Liver (tissue), 3 donors: ENCODE measurements at regions not wholly inside any gene's neighbourhood (a gene's known extent, or its start where the extent isn't known, plus 50 kb on each side); places are given as distances from the start of the nearest gene placed in this dataset.
"Not testable (repeated sequence)": the region's sequence is repeated elsewhere in the genome, so short reads cannot be mapped to it uniquely, and the experiment has no call there.

ENCODE experiments used
- CTCF ChIP-seq: fragments of 150-350 bp; IDR thresholded peaks from 2 replicates; pipeline ENCODE4 v1.5.1; 2017; ENCODE audit warnings: improper control_type of control experiment, low read depth, low read length; ENCODE audit not compliant: missing input control
- GABPA ChIP-seq, 2 donors: IDR thresholded peaks in 1 of 2; conservative IDR thresholded peaks in 1 of 2; 2 replicates each; pipeline ENCODE4 v1.6.1; 2016; ENCODE audit warnings: antibody characterized with exemption in 2 of 2, mild to moderate bottlenecking in 1 of 2, moderate library complexity in 1 of 2
- JUND ChIP-seq, 2 donors: IDR thresholded peaks; 2 replicates each; pipeline ENCODE4 v1.6.1; 2016; ENCODE audit warnings: antibody characterized with exemption in 2 of 2
- NR2F2 ChIP-seq: IDR thresholded peaks from 2 replicates; pipeline ENCODE4 v1.6.1; 2016; ENCODE audit warnings: antibody characterized with exemption
- SP1 ChIP-seq: IDR thresholded peaks from 2 replicates; pipeline ENCODE4 v1.6.1; 2018; ENCODE audit warnings: antibody characterized with exemption, mild to moderate bottlenecking
- ZBTB33 ChIP-seq: IDR thresholded peaks from 2 replicates; pipeline ENCODE4 v1.6.1; 2016; ENCODE audit warnings: antibody characterized with exemption
- TF ChIP-seq, protein P1 (sequence below): IDR thresholded peaks from 2 replicates; pipeline ENCODE4 v1.6.1; 2016; ENCODE audit warnings: antibody characterized with exemption, mild to moderate bottlenecking
- TF ChIP-seq, protein P2 (sequence below): IDR thresholded peaks from 2 replicates; pipeline ENCODE4 v1.6.1; 2016; ENCODE audit warnings: antibody characterized with exemption
- donor health status: healthy.
- donor health status: healthy.

GRCh38 chrX:96546281-96546680 lies 138.4 kb upstream of the DIAPH2 start:
- not testable (repeated sequence) for TF ChIP-seq CTCF; ZBTB33; NR2F2; GABPA (IDR thresholded peaks at IDR 0.05 in 1 of 2, conservative IDR thresholded peaks at IDR 0.05 in 1 of 2); SP1; JUND (IDR thresholded peaks at IDR 0.05)
- TF ChIP-seq, protein P1, sequence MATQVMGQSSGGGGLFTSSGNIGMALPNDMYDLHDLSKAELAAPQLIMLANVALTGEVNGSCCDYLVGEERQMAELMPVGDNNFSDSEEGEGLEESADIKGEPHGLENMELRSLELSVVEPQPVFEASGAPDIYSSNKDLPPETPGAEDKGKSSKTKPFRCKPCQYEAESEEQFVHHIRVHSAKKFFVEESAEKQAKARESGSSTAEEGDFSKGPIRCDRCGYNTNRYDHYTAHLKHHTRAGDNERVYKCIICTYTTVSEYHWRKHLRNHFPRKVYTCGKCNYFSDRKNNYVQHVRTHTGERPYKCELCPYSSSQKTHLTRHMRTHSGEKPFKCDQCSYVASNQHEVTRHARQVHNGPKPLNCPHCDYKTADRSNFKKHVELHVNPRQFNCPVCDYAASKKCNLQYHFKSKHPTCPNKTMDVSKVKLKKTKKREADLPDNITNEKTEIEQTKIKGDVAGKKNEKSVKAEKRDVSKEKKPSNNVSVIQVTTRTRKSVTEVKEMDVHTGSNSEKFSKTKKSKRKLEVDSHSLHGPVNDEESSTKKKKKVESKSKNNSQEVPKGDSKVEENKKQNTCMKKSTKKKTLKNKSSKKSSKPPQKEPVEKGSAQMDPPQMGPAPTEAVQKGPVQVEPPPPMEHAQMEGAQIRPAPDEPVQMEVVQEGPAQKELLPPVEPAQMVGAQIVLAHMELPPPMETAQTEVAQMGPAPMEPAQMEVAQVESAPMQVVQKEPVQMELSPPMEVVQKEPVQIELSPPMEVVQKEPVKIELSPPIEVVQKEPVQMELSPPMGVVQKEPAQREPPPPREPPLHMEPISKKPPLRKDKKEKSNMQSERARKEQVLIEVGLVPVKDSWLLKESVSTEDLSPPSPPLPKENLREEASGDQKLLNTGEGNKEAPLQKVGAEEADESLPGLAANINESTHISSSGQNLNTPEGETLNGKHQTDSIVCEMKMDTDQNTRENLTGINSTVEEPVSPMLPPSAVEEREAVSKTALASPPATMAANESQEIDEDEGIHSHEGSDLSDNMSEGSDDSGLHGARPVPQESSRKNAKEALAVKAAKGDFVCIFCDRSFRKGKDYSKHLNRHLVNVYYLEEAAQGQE = not testable (repeated sequence)
- TF ChIP-seq, protein P2, sequence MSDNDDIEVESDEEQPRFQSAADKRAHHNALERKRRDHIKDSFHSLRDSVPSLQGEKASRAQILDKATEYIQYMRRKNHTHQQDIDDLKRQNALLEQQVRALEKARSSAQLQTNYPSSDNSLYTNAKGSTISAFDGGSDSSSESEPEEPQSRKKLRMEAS = not testable (repeated sequence)
